Transverse colon (tissue), 3 donors: ENCODE measurements at regions not wholly inside any gene's neighbourhood (a gene's known extent, or its start where the extent isn't known, plus 50 kb on each side); places are given as distances from the start of the nearest gene placed in this dataset.

ENCODE experiments used
- POLR2A ChIP-seq: fragments of 450-650 bp; IDR thresholded peaks from one replicate; pipeline ENCODE4 v1.6.1; 2016; ENCODE audit warnings: antibody characterized with exemption, mild to moderate bottlenecking, moderate library complexity
- TF ChIP-seq, protein P1 (sequence below), 5 experiments: fragments of 200-600 bp in 3 of 5; fragments of 450-650 bp in 2 of 5; sonication (generic) in 3 of 5; IDR thresholded peaks; 1 replicate in 2 of 5; 2 replicates in 3 of 5; pipeline ENCODE4 v1.5.1; 2016 to 2017; ENCODE audit warnings: antibody characterized with exemption in 5 of 5, inconsistent platforms in 3 of 5, mild to moderate bottlenecking in 2 of 5, moderate library complexity in 1 of 5

DNA sequence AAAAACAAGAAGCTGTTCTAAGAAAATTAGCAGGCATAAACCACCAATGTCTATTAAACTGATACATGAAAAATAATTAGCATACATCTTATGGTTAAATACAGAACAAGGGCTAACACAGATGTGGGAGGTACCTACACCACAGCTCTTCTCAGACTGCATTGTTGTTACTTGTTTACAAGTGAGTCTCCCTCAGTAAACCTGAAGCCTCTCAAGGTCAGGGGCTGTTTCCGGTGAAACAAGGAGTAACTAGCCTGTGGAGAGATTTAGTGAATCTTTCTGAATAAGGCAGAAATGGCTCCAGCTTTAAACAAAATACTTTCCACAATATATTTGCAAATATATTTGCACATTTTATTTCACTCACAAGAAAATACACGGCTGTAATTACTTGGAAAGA lies 244.0 kb downstream of the FIGN start:
- no peak for TF ChIP-seq POLR2A
- TF ChIP-seq, protein P1, sequence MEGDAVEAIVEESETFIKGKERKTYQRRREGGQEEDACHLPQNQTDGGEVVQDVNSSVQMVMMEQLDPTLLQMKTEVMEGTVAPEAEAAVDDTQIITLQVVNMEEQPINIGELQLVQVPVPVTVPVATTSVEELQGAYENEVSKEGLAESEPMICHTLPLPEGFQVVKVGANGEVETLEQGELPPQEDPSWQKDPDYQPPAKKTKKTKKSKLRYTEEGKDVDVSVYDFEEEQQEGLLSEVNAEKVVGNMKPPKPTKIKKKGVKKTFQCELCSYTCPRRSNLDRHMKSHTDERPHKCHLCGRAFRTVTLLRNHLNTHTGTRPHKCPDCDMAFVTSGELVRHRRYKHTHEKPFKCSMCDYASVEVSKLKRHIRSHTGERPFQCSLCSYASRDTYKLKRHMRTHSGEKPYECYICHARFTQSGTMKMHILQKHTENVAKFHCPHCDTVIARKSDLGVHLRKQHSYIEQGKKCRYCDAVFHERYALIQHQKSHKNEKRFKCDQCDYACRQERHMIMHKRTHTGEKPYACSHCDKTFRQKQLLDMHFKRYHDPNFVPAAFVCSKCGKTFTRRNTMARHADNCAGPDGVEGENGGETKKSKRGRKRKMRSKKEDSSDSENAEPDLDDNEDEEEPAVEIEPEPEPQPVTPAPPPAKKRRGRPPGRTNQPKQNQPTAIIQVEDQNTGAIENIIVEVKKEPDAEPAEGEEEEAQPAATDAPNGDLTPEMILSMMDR (IDR thresholded peaks at IDR 0.05) = no peak
